ENCODE measurements at regions not wholly inside any gene's neighbourhood (a gene's known extent, or its start where the extent isn't known, plus 50 kb on each side); places are given as distances from the start of the nearest gene placed in this dataset.

DNA sequence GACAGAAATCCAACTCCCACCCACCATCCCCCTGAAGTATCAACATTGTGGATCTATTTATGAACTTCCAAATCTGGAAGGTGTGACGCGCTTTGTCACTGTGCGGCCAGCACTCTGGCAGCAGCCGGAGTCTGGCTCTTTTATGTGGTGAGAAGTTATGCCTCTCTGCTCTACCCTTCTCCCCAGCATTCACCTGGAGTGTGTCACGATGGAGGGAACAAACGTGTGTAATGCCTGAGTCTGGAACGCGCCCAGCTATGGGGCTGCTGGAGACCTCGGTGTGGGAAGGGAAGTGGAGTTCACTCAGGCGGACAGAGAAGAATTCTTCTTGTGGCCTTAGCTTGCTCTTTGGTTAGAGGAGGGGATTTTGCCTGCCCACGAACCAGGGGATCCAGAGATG is 222.1 kb upstream of the RPL34 start:
- DNase-seq, result no peak

DNA sequence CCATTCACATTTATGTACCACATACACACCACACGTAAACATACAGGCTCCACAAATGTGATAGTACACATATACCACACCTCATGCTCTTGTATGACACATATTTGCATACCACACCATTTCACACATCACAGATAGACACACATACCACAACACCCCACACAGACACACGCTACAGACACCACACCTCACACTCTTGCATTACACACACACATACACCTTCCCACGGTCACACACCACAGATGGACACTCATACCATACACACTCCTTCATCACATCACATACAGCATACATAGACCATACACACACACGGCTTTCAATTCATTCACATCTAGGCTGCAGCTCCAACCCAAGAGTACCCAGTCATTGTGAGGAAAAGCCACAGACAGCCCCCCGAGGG is 222.5 kb upstream of the RPL34 start:
- no peak for DNase-seq

DNA sequence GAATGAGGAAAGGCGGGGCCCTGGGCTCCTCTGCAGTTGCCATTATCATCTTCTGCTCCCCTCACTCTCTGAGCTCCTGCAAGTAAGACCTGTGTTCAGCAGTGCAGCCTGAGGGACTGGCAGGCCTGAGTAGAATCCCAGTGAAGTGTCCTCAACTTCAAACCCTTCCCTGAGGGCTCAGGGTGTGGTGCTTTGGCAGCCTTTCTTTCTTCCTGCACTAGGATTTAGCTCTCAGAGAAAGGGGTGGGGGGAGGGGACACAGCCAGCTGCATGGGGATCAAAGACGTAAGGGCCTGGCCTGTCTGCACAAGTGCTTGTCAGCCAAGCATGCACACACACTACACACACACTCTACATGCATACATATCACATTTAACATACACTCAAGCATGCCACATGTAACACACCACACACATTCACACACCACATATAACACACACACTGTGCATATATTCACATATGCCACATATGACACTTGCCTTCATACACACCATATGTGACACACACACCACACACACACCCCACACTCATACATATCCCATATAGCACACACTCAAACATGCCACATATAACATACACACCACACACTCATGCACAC is 223.4 kb upstream of the RPL34 start:
- DNase-seq, result no peak

DNA sequence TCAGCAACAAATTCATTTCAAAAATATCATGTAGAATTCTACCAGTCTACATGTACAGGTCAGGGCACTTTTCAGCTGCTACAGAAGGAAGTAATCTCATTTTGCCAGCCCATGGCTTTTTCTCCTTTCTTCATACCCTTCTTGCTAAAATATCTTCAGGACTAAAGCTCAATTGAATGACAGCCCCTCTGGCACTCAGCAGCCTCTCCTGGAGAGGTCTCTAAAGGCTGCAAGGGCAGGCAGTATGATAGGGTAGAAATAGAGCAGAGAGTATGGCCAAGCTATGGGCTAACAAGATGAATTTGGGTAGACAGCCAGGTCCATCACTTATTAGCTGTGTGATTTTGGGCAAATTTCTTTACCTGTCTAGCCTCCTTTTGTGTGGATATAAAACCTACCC is 224.6 kb upstream of the RPL34 start:
- DNase-seq, result no peak

DNA sequence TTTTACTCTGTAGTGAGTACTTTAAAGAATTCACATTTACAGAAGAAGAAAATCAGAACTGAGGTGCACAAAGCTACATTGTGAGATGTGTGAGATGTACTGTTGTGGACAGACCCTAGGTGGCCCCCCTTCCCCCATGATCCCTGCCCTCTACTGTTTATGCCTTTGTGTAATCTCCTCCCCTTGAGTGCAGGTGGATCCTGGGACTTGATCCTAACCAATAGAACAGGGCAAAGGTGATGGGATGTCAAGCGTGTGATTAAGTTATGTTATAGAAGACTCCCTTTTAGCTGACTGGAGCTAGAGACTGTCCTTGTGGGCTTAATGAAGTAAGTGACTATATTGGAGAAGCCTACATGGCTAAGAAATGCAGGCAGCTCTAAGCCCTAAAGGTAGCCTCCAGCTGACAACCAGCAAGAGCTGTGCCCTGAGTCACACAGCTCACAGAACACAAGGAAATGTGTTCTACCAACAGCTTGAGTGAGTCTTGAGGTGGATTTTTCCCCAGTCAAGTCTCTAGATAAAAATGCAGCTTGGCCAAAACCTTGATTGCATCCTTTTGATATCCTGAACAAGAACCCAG is 225.2 kb upstream of the LEF1 start:
- no peak for DNase-seq

DNA sequence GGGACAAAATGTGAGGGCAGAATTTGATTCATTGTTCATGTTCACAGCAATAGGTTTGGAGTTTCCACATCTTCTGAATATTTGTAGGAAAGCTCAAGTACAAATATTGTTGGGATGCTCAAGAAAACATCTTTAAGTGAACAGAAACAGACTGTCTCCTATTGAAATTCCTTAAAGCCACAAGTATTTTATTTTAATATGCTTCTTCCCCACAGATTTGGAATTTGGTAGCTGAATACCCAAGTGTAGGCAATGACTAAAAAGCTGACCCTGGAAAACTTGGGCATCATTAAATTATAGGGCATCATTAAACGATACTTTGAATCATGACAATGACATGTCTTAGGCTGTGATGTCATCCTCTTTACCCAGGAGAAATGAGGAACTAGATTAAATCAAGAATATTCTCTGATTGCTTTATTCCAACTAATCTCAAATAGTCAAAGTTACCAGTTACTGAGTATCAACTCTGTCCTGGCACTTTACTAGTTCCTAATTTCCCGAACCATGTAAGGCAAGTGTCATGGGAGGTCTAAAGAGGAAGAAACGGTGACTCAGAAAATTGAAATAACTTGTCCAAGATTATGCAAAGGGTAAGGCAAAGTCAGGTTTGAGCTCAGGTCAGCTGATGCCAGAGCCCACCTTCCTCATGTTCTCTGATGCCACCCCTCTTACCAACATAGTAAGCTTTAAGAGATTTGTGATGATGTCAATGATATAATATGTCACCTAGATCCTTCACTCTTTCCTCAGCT is 223.1 kb upstream of the LEF1 start:
- DNase-seq, result no peak

DNA sequence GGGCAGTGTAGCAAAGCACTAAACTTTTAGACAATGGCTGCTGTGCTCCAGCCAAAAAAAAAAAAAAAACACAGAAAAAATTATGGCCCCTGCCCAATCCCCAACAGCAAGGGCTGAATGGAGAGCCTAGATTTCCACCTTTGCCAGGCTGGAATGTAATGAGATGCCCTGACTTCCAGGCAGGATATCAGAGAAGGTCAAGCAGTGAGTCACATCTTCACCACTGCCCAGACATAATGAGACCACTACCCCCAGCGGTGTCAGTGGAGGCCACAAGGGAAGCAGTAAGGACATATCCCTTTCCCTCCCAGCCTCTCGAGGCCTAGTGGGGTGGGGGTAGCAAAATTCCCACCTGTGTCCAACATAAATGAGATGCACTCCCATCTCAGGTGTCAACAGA is 216.3 kb upstream of the LEF1 start:
- no peak for DNase-seq

DNA sequence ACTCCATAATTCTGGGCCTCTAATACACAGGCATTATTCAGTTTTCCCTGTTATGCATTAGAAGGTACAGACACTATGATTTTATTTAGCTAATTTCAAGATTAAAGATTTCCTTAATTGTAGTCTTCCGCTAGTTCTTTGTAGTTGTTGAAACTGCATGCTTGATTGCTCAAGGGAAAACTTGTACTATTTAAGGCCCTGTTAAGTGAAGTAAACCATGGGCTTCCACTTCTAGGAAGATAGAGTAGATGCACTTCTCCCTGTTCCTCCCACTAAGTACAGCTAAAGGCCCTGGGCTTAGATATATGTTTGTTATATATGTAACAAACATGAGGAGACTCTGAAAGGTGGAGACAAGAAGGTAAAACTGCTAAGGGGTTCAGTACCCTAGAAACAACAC is 215.8 kb upstream of the LEF1 start:
- DNase-seq, result no peak

DNA sequence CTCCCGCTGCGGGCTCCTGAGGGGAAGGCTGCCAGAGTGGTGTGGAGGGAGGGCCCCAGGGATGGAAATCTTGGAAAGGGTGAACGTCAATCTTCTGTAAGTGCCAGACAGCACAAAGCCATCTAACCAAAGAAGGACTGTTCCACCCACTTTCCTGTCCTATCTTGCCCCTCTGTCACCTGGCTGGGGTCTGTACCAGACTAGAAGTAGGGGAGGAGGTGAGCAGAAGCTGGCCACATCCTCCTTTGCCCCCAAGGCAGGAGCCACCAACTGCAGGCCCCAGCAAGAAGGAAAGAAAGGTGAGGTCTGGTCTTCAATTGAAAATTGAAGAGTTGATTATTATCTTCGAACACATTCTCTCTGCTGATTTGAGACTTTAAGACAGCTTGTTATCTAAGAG is 214.4 kb upstream of the LEF1 start:
- no peak for DNase-seq

DNA sequence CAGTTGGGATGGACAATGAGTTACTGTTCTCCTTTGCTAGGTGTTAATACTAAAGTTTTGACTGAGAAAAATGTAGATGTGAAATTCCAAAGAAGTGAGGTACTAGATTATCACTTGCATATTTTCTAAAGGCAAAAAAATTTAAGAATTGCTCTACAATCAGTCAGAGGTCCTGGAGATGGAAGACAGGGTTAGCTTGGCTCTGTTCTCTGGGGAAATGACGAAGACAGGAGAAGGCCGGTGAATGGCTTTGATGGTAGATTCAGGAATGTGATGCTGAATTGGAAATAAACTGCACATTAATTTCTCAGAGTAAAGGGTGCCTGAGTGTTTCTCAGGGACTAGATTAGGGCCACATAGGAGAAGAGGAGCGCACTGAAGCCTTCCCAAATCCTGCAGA is 214.0 kb upstream of the LEF1 start:
- no peak for DNase-seq

DNA sequence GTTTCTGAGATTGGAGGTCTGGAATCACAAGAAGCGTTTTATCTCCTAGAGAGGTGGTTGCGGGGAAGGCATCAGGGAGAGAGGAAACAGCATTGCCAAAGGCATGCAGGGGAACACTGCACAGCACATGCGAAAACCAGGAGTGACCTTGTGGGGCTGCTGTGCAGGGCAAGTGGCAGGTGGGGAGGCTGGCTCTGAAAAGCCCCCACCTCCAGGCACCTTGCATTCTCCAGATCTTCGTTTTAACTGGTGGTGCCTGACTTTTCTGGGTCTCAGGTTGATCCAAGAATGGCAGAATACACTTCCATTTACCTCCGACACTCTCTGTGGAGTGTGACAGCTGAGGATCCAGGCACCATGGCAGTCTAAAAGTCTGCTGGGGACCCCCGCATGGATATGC is 209.4 kb upstream of the LEF1 start:
- DNase-seq, result no peak

DNA sequence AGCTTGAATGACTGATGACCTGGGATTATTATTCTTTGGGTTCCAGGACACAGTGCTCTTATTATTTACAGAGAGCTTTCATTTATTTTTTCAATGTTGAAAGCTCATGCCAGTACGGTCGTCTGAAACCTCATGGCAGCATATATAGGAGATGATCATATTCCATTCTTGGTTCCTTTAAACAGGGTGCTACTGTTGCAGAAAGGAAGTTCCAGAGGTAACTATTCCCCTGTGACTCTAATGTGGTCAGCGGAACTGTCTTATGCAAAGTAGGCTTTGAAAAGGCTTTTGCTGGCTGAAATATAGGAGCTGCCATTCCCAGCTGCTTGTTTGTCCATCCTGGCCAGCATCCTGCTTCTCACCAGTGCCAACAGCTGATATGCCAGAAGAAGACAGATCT is 208.3 kb upstream of the LEF1 start:
- DNase-seq, result no peak

DNA sequence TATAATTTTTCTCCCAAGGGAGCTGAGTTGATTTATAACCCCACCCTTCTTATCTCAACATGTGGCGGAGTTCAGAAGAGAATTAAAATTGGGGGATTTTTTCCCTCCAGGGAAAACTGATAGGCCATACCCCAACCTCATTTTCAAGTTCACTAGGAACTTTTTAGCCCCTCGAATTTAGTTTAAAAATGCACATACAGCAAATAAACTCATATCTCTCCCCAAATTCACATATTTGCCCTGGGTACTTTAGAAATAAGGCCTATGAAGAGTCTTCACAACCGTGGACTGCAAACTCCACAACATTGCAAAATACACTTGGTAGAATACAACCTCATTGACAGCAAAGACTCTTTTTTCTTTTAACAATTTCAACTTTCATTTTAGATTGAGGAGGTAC is 206.7 kb upstream of the LEF1 start:
- DNase-seq, result no peak

DNA sequence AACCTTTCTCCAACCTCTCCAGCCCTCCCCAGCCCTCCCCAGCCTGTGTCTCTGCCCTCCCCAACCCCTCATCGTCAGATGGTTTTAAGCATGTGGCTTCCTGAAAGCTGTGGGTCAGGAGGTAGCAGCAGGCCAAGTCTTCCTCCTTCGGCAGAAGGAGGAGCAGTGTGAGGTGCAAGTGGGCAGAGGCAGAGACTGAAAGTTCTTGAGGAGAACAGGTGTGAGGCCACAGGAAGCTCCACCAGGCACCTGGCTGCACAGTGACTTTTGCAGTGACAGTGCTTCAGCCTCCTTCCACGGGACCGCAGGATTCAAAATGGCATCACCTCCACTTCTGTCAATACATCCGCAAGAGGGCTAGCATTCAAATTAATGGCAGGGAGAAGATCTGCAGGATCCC is 203.9 kb upstream of the LEF1 start:
- no peak for DNase-seq

DNA sequence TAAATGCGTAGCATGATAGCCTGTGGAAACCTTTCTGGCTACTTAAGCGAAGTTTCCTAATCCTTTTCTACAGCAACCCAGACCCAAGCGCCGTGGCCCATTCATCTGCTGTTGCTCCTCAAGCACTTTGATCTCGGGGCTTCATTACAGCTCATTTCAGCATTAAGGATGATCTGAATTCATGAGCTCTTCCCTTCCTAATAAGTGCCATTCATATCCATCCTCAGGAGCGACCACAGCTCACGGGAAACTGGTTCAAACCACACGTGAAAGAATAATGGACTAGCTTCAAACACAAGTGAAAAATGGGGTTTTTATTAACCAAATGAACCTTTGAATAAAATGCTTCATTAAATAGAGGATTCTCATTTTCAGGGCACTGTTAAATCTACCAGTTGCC is 202.6 kb upstream of the LEF1 start:
- DNase-seq, result no peak

DNA sequence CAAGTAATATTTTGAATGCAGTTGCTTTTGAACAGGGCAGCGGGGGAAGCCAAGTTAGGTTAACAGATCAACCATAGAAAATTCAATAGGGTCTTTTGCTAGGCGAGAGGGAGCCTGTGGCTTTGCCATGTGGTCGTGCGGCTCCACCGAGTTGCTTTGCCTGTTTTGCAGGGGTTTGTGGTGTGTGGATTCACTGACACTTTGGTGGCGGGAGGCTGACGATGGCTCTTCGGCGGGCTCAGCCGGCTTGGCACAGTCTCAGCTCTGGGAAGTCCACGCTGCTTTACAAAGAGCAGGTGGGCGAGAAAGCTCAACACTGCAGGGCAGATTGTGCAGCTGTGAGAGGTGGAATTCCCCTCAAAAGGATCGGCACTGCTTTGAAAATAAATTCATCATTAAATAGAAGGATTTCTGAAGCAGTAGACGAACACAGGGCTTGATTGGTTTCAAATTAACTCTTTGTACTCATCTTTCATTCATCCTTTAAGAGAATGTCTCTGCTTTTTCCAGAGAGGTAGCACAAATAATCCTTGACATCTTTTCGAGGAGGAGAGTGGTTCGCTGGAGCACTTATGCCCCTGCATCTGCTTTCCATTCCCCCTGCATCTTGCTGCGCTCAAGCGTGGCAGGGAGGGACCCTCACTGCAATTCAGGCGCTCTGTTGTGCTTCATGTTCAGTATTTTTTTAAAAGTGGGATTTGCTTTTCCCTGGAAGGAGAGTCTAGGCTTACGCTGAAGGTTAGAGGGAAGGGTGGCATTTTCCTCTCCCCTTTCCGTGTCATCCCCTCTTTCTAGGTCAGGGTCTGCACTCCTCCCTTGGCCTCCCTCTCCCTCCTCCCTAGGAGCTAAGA is 201.8 kb upstream of the LEF1 start:
- no peak for DNase-seq

DNA sequence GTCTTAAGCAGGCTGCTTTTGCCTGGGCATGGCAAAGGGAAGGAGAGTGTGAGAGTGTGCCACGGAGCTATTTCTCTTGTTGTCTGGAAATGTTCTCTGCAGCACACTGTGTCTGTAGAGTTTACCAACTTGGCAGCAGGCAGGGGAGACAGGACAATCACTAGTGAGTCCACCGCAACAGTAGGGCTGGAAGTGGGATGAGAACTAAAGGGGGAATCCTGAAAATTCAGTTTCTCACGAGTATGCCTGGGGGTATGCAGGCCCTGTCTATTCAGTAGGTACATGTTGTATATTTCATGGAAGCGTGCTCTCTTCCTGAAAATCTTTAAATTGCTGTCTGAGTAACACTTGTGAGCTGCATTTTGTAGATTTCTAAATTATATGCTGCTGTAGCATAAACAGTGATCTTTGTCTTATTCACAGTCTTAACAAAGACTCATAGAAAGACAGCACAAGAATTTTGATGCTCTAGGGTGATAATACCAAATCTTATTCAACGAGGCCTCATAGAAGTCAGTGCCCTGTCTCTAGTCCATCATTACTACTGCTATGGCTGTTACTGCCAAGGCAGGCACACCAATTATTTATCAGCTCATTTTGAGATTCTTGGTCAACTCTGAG is 200.4 kb upstream of the LEF1 start:
- DNase-seq, result no peak

DNA sequence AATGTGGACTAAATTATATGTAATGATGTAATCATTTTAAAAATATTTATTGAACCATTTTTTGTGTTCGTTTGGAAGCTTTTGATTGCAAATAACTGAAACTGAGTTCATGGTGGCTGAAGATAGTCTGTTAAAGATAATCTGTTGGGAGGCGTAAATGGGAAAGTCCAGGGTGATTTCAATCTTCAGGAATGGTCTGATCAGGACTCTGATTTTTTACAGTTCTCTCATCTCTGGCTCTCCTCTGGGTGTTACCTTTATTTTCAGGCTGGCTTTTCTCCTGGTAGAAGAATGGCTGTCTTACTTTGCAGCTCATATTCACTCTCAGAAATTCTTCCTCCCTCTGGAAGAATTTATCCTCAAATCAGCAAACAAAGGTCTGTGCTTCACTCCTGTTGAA is 199.0 kb upstream of the LEF1 start:
- no peak for DNase-seq

DNA sequence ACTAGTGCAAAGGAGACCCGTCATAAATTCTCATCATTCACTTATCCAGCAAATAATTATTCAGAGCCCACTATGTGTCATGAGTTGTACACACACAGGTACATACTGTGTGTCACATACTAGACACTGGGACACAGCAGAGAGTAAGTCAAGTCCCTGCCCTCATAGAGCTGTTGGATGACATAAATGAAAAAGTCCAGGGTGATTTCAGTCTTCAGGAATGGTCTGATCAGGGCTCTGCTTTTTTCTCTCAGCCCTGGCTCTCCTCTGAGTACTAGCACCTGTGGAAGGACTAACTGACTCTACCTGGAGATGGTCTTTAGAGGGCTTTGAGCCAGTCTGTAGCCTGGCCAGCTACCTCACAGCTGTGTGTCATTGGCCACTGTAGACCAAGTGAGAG is 198.0 kb upstream of the LEF1 start:
- DNase-seq, result no peak

DNA sequence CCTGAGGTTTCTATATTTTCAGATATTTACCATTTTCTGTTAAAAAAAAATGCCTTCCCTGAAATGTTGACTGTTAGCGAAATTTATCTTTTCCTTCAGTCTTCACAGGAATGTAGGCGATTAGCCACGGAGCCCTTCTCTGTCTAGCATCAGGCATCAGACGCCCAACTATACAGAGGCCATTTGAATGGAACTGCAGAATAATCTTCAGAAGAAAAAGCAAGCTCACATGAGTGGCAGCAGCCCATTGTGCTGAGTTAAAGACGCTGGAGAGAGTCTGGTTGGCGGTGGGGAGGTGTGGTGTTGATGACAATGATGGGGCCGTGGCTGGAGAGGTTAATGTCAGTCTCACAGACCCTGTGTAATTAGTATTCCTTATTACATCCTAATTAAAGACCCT is 196.8 kb upstream of the LEF1 start:
- DNase-seq, result no peak

DNA sequence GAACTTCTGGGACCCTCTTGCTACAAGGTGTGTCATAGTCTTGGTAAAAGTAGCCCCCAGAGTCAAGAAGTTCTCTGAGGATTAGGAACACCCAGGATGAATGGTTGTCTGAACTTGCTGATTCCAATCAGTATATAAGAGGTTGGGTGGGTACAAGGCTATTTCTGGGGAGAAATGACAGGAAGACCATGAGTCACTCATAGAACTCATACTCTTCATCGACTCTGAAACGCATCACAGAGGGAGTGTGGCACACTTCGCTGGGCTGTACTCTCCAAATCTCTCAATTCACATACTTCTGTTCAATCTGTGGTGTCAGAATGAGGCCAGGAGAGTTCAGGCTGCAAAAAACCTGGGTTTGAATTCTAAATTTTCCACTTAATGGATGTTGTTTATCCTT is 193.2 kb upstream of the LEF1 start:
- no peak for DNase-seq

DNA sequence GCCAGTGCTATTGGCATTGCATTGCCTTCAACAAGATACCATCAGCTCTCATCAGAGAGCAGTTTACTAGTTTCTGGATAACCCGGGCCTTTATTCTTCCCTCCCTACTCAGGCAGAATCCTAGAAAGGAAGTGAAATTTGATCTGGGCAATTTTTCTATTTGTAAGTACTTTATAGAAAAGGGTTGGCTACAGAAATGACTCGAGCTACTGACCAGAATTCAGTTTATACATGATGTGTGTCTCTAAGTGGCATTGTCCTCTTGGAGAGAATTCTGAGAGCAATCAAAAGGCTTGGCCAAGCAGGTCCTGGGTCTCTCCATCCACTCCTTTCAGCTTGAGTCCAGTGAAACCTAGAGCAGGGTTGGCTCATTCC is 192.7 kb upstream of the LEF1 start:
- no peak for DNase-seq

DNA sequence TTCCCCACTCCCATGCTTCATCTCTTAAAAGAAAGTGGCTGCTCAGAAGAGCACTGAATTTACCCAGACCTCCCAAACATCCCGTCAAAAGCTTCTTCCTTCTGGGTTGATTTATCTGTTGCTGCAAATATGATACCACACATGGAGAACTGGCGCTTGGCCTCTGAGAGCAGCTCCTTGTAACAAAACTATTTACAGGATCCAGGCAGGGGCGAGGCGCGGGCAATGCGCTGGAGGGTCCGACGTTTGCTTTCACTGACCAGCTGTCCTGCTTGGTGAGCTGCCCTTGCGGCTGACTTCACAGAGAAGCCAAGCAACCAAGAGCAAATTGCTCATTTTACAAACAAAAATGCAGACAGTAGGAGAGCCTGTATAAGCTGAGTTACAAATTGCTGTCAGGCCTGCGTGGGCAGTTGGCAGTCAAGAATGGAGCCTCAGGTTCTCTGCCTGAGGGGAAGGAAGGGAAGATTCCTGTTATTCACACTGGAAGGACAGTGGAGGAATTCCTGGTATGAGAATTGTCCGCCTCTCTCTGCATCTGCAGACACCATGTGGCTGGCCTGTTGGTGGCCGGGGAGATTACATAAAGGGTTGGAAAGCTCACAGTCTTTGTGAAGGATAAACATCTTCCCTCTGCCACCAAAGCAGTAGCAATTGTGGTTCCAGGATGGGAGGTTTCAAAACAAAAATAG is 192.2 kb upstream of the LEF1 start:
- no peak for DNase-seq
